ENCODE measurements at regions not wholly inside any gene's neighbourhood (a gene's known extent, or its start where the extent isn't known, plus 50 kb on each side); places are given as distances from the start of the nearest gene placed in this dataset.

GRCh38 chr14:28482251-28483040 is 284.1 kb upstream of the FOXG1 start:
- TF ChIP-seq CTCF (optimal IDR thresholded peaks at IDR 0.05 in 1 of 3, IDR thresholded peaks at IDR 0.05 in 1 of 3, conservative IDR thresholded peaks at IDR 0.05 in 1 of 3; ENCODE audit: extremely low read depth in 1 of 3, insufficient read depth in 2 of 3, low read length in 3 of 3) (no peak), EZH2 (IDR thresholded peaks at IDR 0.05; ENCODE audit: low read length) (no peak)

Measured in keratinocyte (primary cell).